Mesenchymal stem cell (in vitro differentiated cells and primary cell): ENCODE measurements at regions not wholly inside any gene's neighbourhood (a gene's known extent, or its start where the extent isn't known, plus 50 kb on each side); places are given as distances from the start of the nearest gene placed in this dataset.

ENCODE experiments used
- DNase-seq: peaks from one replicate; pipeline ENCODE4 v3.0.0-alpha.2; 2013
- H2AFZ ChIP-seq: one replicate; pipeline ENCODE4 v1.6.1; 2013; ENCODE audit warnings: low read depth, mild to moderate bottlenecking, control low read depth, inconsistent platforms, low read length, moderate library complexity
- H2AK5ac ChIP-seq: 2 replicates; pipeline ENCODE4 v1.6.1; 2013; ENCODE audit warnings: low read length, moderate library complexity, mild to moderate bottlenecking, inconsistent platforms; ENCODE audit not compliant: severe bottlenecking
- H2BK120ac ChIP-seq: one replicate; pipeline ENCODE4 v1.6.1; 2013; ENCODE audit warnings: low read depth, mild to moderate bottlenecking, inconsistent platforms, low read length, moderate library complexity
- H2BK12ac ChIP-seq, 2 experiments: one replicate each; pipeline ENCODE4 v1.6.1; 2013; ENCODE audit warnings: inconsistent platforms in 2 of 2, low read length in 2 of 2, mild to moderate bottlenecking in 2 of 2, moderate library complexity in 2 of 2, control low read depth in 1 of 2
- H2BK15ac ChIP-seq: one replicate; pipeline ENCODE4 v1.6.1; 2013; ENCODE audit warnings: mild to moderate bottlenecking, low read depth, inconsistent platforms; ENCODE audit not compliant: poor library complexity, severe bottlenecking
- H2BK5ac ChIP-seq: 2 replicates; pipeline ENCODE4 v1.6.1; 2013; ENCODE audit warnings: low read depth, mild to moderate bottlenecking, low read length, control low read depth, inconsistent platforms; ENCODE audit not compliant: poor library complexity, severe bottlenecking
- H3K14ac ChIP-seq, 2 experiments: one replicate each; pipeline ENCODE4 v1.6.1; 2013; ENCODE audit warnings: inconsistent platforms in 2 of 2, low read length in 2 of 2, control low read depth in 1 of 2, mild to moderate bottlenecking in 1 of 2, moderate library complexity in 1 of 2
- H3K18ac ChIP-seq, 2 experiments: one replicate each; pipeline ENCODE4 v1.6.1; 2013; ENCODE audit warnings: inconsistent platforms in 2 of 2, low read length in 2 of 2, control low read depth in 1 of 2, low read depth in 1 of 2, mild to moderate bottlenecking in 1 of 2
- H3K23ac ChIP-seq, 2 experiments: one replicate each; pipeline ENCODE4 v1.6.1; 2013; ENCODE audit warnings: inconsistent platforms in 2 of 2, low read length in 2 of 2, mild to moderate bottlenecking in 2 of 2, moderate library complexity in 2 of 2, control low read depth in 1 of 2
- H3K27ac ChIP-seq: 2 replicates; pipeline ENCODE4 v1.5.1; 2013; ENCODE audit warnings: mild to moderate bottlenecking, moderate library complexity, low read length, control low read depth, inconsistent platforms; ENCODE audit not compliant: poor library complexity, severe bottlenecking
- H3K27me3 ChIP-seq, 2 experiments: 2 replicates each; pipeline versions ENCODE4 v1.6.1 to v1.7.0; 2013; ENCODE audit warnings: low read length in 2 of 2, mild to moderate bottlenecking in 2 of 2, moderate library complexity in 2 of 2, control low read depth in 1 of 2, inconsistent platforms in 1 of 2; ENCODE audit not compliant: control insufficient read depth in 1 of 2, insufficient read depth in 1 of 2
- H3K36me3 ChIP-seq, 2 experiments: 2 replicates each; pipeline versions ENCODE4 v1.6.1 to v1.7.0; 2013; ENCODE audit warnings: low read length in 2 of 2, control low read depth in 1 of 2, inconsistent platforms in 1 of 2, low read depth in 1 of 2, mild to moderate bottlenecking in 1 of 2; ENCODE audit not compliant: insufficient read depth in 2 of 2, control insufficient read depth in 1 of 2
- H3K4ac ChIP-seq, 2 experiments: one replicate each; pipeline ENCODE4 v1.6.1; 2013; ENCODE audit warnings: inconsistent platforms in 2 of 2, low read length in 2 of 2, mild to moderate bottlenecking in 2 of 2, moderate library complexity in 2 of 2, control low read depth in 1 of 2, low read depth in 1 of 2
- H3K4me1 ChIP-seq: 2 replicates; pipeline ENCODE4 v1.6.1; 2013; ENCODE audit warnings: low read depth, low read length, control low read depth; ENCODE audit not compliant: control insufficient read depth, insufficient read depth
- H3K4me2 ChIP-seq: 2 replicates; pipeline ENCODE4 v1.6.1; 2013; ENCODE audit warnings: low read length, mild to moderate bottlenecking, inconsistent platforms; ENCODE audit not compliant: poor library complexity, severe bottlenecking
- H3K4me3 ChIP-seq, 2 experiments: 2 replicates each; pipeline versions ENCODE4 v1.5.1 to v1.7.0; 2013; ENCODE audit warnings: low read length in 2 of 2, mild to moderate bottlenecking in 2 of 2, control low read depth in 1 of 2, low read depth in 1 of 2; ENCODE audit not compliant: insufficient read depth in 1 of 2
- H3K79me1 ChIP-seq: replicated peaks from 2 replicates; pipeline ENCODE4 v1.6.1; 2013; ENCODE audit warnings: mild to moderate bottlenecking, control low read depth, low read length, inconsistent platforms; ENCODE audit not compliant: poor library complexity, severe bottlenecking
- H3K9ac ChIP-seq: 2 replicates; pipeline ENCODE4 v1.7.0; 2013; ENCODE audit warnings: mild to moderate bottlenecking, low read length, moderate library complexity
- H3K9me3 ChIP-seq: 2 replicates; pipeline ENCODE4 v1.7.0; 2013; ENCODE audit warnings: mild to moderate bottlenecking, low read length; ENCODE audit not compliant: control insufficient read depth
- H4K8ac ChIP-seq: one replicate; pipeline ENCODE4 v1.6.1; 2013; ENCODE audit warnings: inconsistent platforms, mild to moderate bottlenecking, low read length, moderate library complexity
- H4K91ac ChIP-seq: one replicate; pipeline ENCODE4 v1.6.1; 2013; ENCODE audit warnings: mild to moderate bottlenecking, low read length, inconsistent platforms
- whole genome bisulfite sequencing: methylation state at CpG from one replicate; pipeline ENCODE4 v1.1.7; 2013; ENCODE audit warnings: mixed read lengths; 5-methylcytosine and 5-hydroxymethylcytosine counted together

DNA sequence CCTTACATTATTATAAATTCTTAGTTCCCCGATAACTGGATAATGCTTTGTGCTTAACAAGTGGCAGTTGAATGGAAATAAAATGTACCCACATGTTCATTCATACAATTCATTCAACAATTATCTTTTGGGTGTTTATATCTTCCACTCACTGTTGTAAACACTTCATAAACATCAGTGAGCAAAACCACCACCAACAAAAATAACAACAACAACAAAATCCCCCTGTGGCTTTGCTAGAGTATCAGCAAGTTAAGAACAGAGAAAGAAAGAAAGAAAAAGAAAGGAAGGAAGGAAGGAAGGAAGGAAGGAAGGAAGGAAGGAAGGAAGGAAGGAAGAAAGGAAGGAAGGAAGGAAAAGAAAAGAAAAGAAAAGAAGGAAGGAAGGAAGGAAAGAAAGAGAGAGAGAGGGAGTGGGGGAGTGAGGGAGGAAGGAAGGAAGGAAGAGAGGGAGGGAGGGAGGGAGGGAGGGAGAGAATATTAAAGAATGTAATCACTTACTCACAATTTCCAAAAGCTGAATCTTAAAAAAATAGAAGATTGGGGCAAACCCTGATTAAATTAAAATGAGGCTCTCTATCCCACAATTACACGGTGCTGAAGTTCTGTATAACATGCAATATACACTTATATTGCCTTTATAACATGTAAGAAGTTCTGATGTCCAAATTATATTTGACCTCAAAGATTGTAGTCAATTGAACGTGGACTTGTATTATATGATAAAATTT, 2238.8 kb downstream of the LRRC4C start:
- Histone ChIP-seq H2AK5ac (no peak overlapping the region), H3K9ac (no peak overlapping the region), H3K4me2 (no peak overlapping the region), H4K91ac (no peak overlapping the region), H3K36me3 (no peaks in the 10 kb centered on the region), H3K4me3 (no peak overlapping the region), H2BK12ac (no peak overlapping the region), H2AFZ (no peak overlapping the region), H3K9me3 (peaks cover 4% of the 10 kb centered on the region), H3K27ac (no peak overlapping the region), H3K14ac (no peak overlapping the region), H4K8ac (no peak overlapping the region), H2BK15ac (no peak overlapping the region), H3K27me3 (no peaks in the 10 kb centered on the region), H3K4me1 (no peaks in the 10 kb centered on the region), H2BK5ac (no peak overlapping the region), H3K18ac (no peak overlapping the region), H3K23ac (no peak overlapping the region), H2BK120ac (no peak overlapping the region), H3K4ac (no peak overlapping the region), H3K79me1 (no peaks in the 10 kb centered on the region)
- no peak for DNase-seq
- WGBS, result 33% methylated on average over 1 of the region's 3 CpGs

DNA sequence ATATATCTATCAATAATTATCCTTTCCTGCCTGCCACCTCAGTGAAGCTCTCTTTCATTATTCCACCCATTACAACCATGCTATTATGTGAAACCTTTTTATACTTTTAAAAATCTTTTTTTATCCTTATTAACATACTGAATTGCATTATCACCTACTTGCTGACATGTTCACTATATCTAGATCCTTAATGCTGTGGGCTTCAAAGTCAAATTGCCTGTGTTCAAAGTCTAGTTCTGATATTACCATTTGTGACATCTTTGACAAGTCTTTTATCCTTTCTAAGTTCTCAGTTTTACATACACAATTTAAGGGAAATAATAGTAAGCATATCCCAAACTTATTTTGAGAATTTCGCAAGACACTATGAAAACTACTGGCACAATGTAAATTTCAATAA, 2239.4 kb downstream of the LRRC4C start:
- no peak overlapping the region for H2BK5ac ChIP-seq
- H3K79me1 ChIP-seq, result no peaks in the 10 kb centered on the region
- no peak overlapping the region for H3K4me3 ChIP-seq
- H2AFZ ChIP-seq, result no peak overlapping the region
- H3K9me3 ChIP-seq, result peaks cover 4% of the 10 kb centered on the region
- no peak overlapping the region for H3K9ac ChIP-seq
- no peak overlapping the region for H3K27ac ChIP-seq
- H3K18ac ChIP-seq, result no peak overlapping the region
- no peaks in the 10 kb centered on the region for H3K27me3 ChIP-seq
- no peak for DNase-seq
- no peak overlapping the region for H3K14ac ChIP-seq
- no peak overlapping the region for H2BK15ac ChIP-seq
- no CpG with 5 or more reads among the region's 1 CpG for WGBS
- H4K91ac ChIP-seq, result no peak overlapping the region
- no peak overlapping the region for H3K4ac ChIP-seq
- no peak overlapping the region for H3K23ac ChIP-seq
- no peak overlapping the region for H3K4me2 ChIP-seq
- no peak overlapping the region for H2BK120ac ChIP-seq
- no peak overlapping the region for H4K8ac ChIP-seq
- H2BK12ac ChIP-seq, result no peak overlapping the region
- no peaks in the 10 kb centered on the region for H3K36me3 ChIP-seq
- H3K4me1 ChIP-seq, result no peaks in the 10 kb centered on the region
- no peak overlapping the region for H2AK5ac ChIP-seq

GRCh38 chr11:39209981-39210380, 2249.5 kb downstream of the LRRC4C start:
- Histone ChIP-seq H3K18ac (no peak overlapping the region), H3K27me3 (no peaks in the 10 kb centered on the region), H2AK5ac (no peak overlapping the region), H3K9me3 (no peaks in the 10 kb centered on the region), H3K36me3 (no peaks in the 10 kb centered on the region), H3K4ac (no peak overlapping the region), H2AFZ (no peak overlapping the region), H4K8ac (no peak overlapping the region), H3K27ac (no peak overlapping the region), H3K14ac (no peak overlapping the region), H3K9ac (no peak overlapping the region), H3K4me3 (no peak overlapping the region), H3K79me1 (no peaks in the 10 kb centered on the region), H3K4me2 (no peak overlapping the region), H2BK15ac (no peak overlapping the region), H2BK120ac (no peak overlapping the region), H2BK12ac (no peak overlapping the region), H3K4me1 (no peaks in the 10 kb centered on the region), H4K91ac (no peak overlapping the region), H3K23ac (no peak overlapping the region), H2BK5ac (no peak overlapping the region)
- DNase-seq, result no peak
- 70% methylated on average over 2 of the region's 2 CpGs for WGBS

DNA sequence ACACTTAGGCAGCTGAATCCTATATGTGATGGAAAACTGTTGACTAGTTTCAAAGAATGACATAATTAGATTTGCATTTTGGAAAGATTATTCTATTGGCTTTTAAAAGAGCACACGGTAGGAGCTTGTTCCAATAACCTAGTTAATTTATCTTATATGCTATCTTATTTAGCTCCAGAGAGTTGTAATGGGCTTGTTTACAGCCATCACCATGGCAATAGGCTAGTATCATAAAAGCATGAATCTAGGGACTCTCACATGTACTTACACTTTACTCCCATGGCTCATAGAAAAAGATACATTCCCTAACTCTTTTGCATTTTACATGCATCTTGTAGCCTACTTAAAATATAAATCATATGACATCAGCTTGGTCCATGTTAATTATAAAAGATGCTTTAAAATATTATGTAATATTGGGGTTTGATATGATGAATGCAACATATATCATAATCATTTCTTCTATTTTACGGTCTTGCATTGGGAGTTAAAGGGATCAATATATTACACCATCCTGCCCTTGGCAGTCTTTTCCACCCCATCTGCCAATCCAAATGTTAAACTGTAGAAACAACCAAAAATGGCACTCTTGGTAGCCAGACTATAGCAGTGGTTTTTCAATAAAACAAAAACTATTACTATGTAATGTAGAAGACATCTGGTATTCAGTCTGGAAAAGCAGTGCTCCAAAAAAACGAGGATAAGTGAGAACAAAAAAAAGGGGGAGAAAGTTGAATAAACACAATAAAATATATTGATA, 2254.0 kb downstream of the LRRC4C start:
- H2AK5ac ChIP-seq, result no peak overlapping the region
- H3K18ac ChIP-seq, result no peak overlapping the region
- 100% methylated on average over 1 of the region's 3 CpGs for WGBS
- H3K4me1 ChIP-seq, result no peaks in the 10 kb centered on the region
- H3K4me3 ChIP-seq, result no peak overlapping the region
- H2BK15ac ChIP-seq, result no peak overlapping the region
- H2BK120ac ChIP-seq, result no peak overlapping the region
- no peak overlapping the region for H2BK12ac ChIP-seq
- no peaks in the 10 kb centered on the region for H3K27me3 ChIP-seq
- no peak overlapping the region for H3K27ac ChIP-seq
- no peaks in the 10 kb centered on the region for H3K9me3 ChIP-seq
- no peak overlapping the region for H3K4ac ChIP-seq
- H3K14ac ChIP-seq, result no peak overlapping the region
- no peaks in the 10 kb centered on the region for H3K36me3 ChIP-seq
- no peak overlapping the region for H4K8ac ChIP-seq
- H3K79me1 ChIP-seq, result no peaks in the 10 kb centered on the region
- no peak overlapping the region for H4K91ac ChIP-seq
- no peak overlapping the region for H3K4me2 ChIP-seq
- no peak overlapping the region for H2AFZ ChIP-seq
- no peak overlapping the region for H3K9ac ChIP-seq
- DNase-seq, result no peak
- no peak overlapping the region for H2BK5ac ChIP-seq
- no peak overlapping the region for H3K23ac ChIP-seq
